DND-41 (cell line): ENCODE measurements at regions not wholly inside any gene's neighbourhood (a gene's known extent, or its start where the extent isn't known, plus 50 kb on each side); places are given as distances from the start of the nearest gene placed in this dataset.

ENCODE experiments used
- ATAC-seq: fragments of 200-7000 bp; cut with Tn5 transposase; 3 replicates; pipeline ENCODE4 v1.9.1; 2021; ENCODE audit warnings: low read depth; ENCODE audit not compliant: insufficient read depth
- DNase-seq: peaks from one replicate; pipeline ENCODE4 v3.0.0-alpha.2; 2020
- H2AFZ ChIP-seq: 2 replicates; pipeline ENCODE4 v1.6.0; 2012; ENCODE audit warnings: low read depth, low read length
- H3K27ac ChIP-seq: 2 replicates; pipeline ENCODE4 v1.5.1; 2012; ENCODE audit warnings: low read length, inconsistent platforms
- H3K27me3 ChIP-seq: fragments of 200-600 bp; sonication (generic); 2 replicates; pipeline ENCODE4 v1.6.0; 2012; ENCODE audit warnings: low read length, mild to moderate bottlenecking, inconsistent platforms; ENCODE audit not compliant: insufficient read depth, poor library complexity
- H3K36me3 ChIP-seq: 2 replicates; pipeline ENCODE4 v1.5.1; 2012; ENCODE audit warnings: low read length, inconsistent platforms; ENCODE audit not compliant: insufficient read depth
- H3K4me1 ChIP-seq: 2 replicates; pipeline ENCODE4 v1.5.1; 2012; ENCODE audit warnings: mild to moderate bottlenecking, low read length; ENCODE audit not compliant: insufficient read depth
- H3K4me2 ChIP-seq: 2 replicates; pipeline ENCODE4 v1.6.0; 2012; ENCODE audit warnings: mild to moderate bottlenecking, moderate library complexity, low read length, inconsistent platforms; ENCODE audit not compliant: insufficient read depth
- H3K4me3 ChIP-seq, 2 experiments: fragments of 200-600 bp in 1 of 2; shearing (Covaris generic) in 1 of 2; 2 replicates each; pipeline ENCODE4 v1.5.1; 2012 to 2016; ENCODE audit warnings: inconsistent platforms in 2 of 2, low read length in 2 of 2, mild to moderate bottlenecking in 2 of 2, low read depth in 1 of 2, moderate library complexity in 1 of 2
- H3K79me2 ChIP-seq: 2 replicates; pipeline ENCODE4 v1.6.0; 2012; ENCODE audit warnings: low read length, inconsistent platforms; ENCODE audit not compliant: insufficient read depth
- H3K9ac ChIP-seq: 2 replicates; pipeline ENCODE4 v1.6.0; 2012; ENCODE audit warnings: low read depth, mild to moderate bottlenecking, inconsistent platforms, low read length, moderate library complexity
- H3K9me3 ChIP-seq: 2 replicates; pipeline ENCODE4 v1.5.1; 2012; ENCODE audit warnings: low read length, moderate library complexity, mild to moderate bottlenecking, inconsistent platforms; ENCODE audit not compliant: insufficient read depth, severe bottlenecking
- H4K20me1 ChIP-seq: 2 replicates; pipeline ENCODE4 v1.6.0; 2012; ENCODE audit warnings: low read length; ENCODE audit not compliant: insufficient read depth
- CTCF ChIP-seq: IDR thresholded peaks from 2 replicates; pipeline ENCODE4 v1.5.1; 2012; ENCODE audit warnings: borderline replicate concordance, low read length, moderate library complexity, mild to moderate bottlenecking; ENCODE audit not compliant: poor library complexity, severe bottlenecking; ENCODE audit errors: extremely low read depth
- EZH2 ChIP-seq: IDR thresholded peaks from 3 replicates; pipeline ENCODE4 v1.6.1; 2012; ENCODE audit warnings: borderline replicate concordance, low read depth, mild to moderate bottlenecking, moderate library complexity, low read length, inconsistent platforms; ENCODE audit not compliant: severe bottlenecking

GRCh38 chr10:28120043-28120749 is 121.3 kb upstream of the ODAD2 start:
- DNase-seq = no peak
- no peaks in the 10 kb centered on the region for H3K4me1 ChIP-seq

GRCh38 chr10:28118985-28119628 is 120.2 kb upstream of the ODAD2 start:
- H3K9me3 ChIP-seq = no peaks in the 10 kb centered on the region
- H3K27me3 ChIP-seq = no peaks in the 10 kb centered on the region
- TF ChIP-seq EZH2 (no peak), CTCF (no peak)
- H3K9ac ChIP-seq = no peak overlapping the region
- no peaks in the 10 kb centered on the region for H3K4me1 ChIP-seq
- no peak overlapping the region for H3K4me2 ChIP-seq
- H3K36me3 ChIP-seq = no peaks in the 10 kb centered on the region
- DNase-seq (no peak), ATAC-seq (no peak)
- H3K79me2 ChIP-seq = no peaks in the 10 kb centered on the region
- no peak overlapping the region for H3K27ac ChIP-seq
- no peak overlapping the region for H3K4me3 ChIP-seq
- H4K20me1 ChIP-seq = no peaks in the 10 kb centered on the region
- no peak overlapping the region for H2AFZ ChIP-seq

More at GRCh38 chr10:28120043-28120749, 121.3 kb upstream of the ODAD2 start:
- H3K27ac ChIP-seq = no peak overlapping the region
- H3K27me3 ChIP-seq = no peaks in the 10 kb centered on the region
- no peak overlapping the region for H3K9ac ChIP-seq
- no peak for ATAC-seq
- no peak overlapping the region for H2AFZ ChIP-seq
- H4K20me1 ChIP-seq = no peaks in the 10 kb centered on the region
- H3K4me2 ChIP-seq = no peak overlapping the region
- no peak overlapping the region for H3K4me3 ChIP-seq
- no peaks in the 10 kb centered on the region for H3K36me3 ChIP-seq
- no peaks in the 10 kb centered on the region for H3K9me3 ChIP-seq
- H3K79me2 ChIP-seq = no peaks in the 10 kb centered on the region
- TF ChIP-seq EZH2 (no peak), CTCF (no peak)

- no peaks in the 10 kb centered on the region for H3K4me1 ChIP-seq
- no peak overlapping the region for H3K9ac ChIP-seq
- no peaks in the 10 kb centered on the region for H3K79me2 ChIP-seq
- no peaks in the 10 kb centered on the region for H3K36me3 ChIP-seq
- no peak overlapping the region for H3K4me2 ChIP-seq
- no peak overlapping the region for H3K4me3 ChIP-seq
- H3K27ac ChIP-seq = no peak overlapping the region
- H2AFZ ChIP-seq = no peak overlapping the region
- TF ChIP-seq CTCF (no peak), EZH2 (no peak)
- no peaks in the 10 kb centered on the region for H4K20me1 ChIP-seq
- no peaks in the 10 kb centered on the region for H3K27me3 ChIP-seq
- ATAC-seq = no peak
- no peak for DNase-seq
- H3K9me3 ChIP-seq = no peaks in the 10 kb centered on the region
Observed at GRCh38 chr10:28113202-28113601, 114.3 kb upstream of the ODAD2 start.
